ENCODE measurements at regions not wholly inside any gene's neighbourhood (a gene's known extent, or its start where the extent isn't known, plus 50 kb on each side); places are given as distances from the start of the nearest gene placed in this dataset.

GRCh38 chr14:104444159-104445030 is 135.2 kb upstream of the C14orf180 start:
- H3K27ac ChIP-seq (ENCODE audit: control insufficient read depth, insufficient read depth, low read length): no peak overlapping the region
- no peaks in the 10 kb centered on the region for H3K4me1 ChIP-seq (ENCODE audit: control insufficient read depth, extremely low read depth, insufficient read depth, low read length)
- H3K79me2 ChIP-seq (ENCODE audit: control insufficient read depth, insufficient read depth, low read length): no peaks in the 10 kb centered on the region
- no peak overlapping the region for H3K4me3 ChIP-seq (ENCODE audit: control insufficient read depth in 2 of 3, extremely low read depth in 1 of 3, insufficient read depth in 2 of 3, low read depth in 1 of 3, low read length in 3 of 3)
- dilution Hi-C loops (cut with MboI; ENCODE audit: extremely low pct_ligation_motif_present, low sequenced_read_pairs): no loop called here
- no peaks in the 10 kb centered on the region for H3K9me1 ChIP-seq (ENCODE audit: control insufficient read depth, extremely low read depth, insufficient read depth, low read length)
- H3K27me3 ChIP-seq (ENCODE audit: control insufficient read depth, extremely low read depth, insufficient read depth, low read length): no peaks in the 10 kb centered on the region
- H3K9me3 ChIP-seq (ENCODE audit: control insufficient read depth, low read depth, low read length): peaks cover 2% of the 10 kb centered on the region
- no peak overlapping the region for H3K9ac ChIP-seq (ENCODE audit: control insufficient read depth, extremely low read depth, insufficient read depth, low read length)
- H2AFZ ChIP-seq (ENCODE audit: control insufficient read depth, low read length): no peak overlapping the region
- no peak for FAIRE-seq
- H4K20me1 ChIP-seq (ENCODE audit: control insufficient read depth, extremely low read depth, insufficient read depth, low read length): no peaks in the 10 kb centered on the region
- no peak for TF ChIP-seq CTCF (optimal IDR thresholded peaks at IDR 0.05 in 1 of 3, IDR thresholded peaks at IDR 0.05 in 1 of 3, conservative IDR thresholded peaks at IDR 0.05 in 1 of 3; ENCODE audit: extremely low read depth in 1 of 3, insufficient read depth in 2 of 3, low read length in 3 of 3)
- no peak for TF ChIP-seq EZH2 (IDR thresholded peaks at IDR 0.05; ENCODE audit: low read length)
- DNase-seq (ENCODE audit: low read depth, low spot score): no peak
- H3K36me3 ChIP-seq (ENCODE audit: control insufficient read depth in 2 of 2, extremely low read depth in 1 of 2, insufficient read depth in 2 of 2, low read length in 2 of 2): no peaks in the 10 kb centered on the region
- no peak overlapping the region for H3K4me2 ChIP-seq (ENCODE audit: control insufficient read depth, extremely low read depth, insufficient read depth, low read depth, low read length)

GRCh38 chr14:104445086-104445485 is 134.5 kb upstream of the C14orf180 start:
- Histone ChIP-seq H3K4me1 (ENCODE audit: control insufficient read depth, extremely low read depth, insufficient read depth, low read length) (no peaks in the 10 kb centered on the region), H3K9ac (ENCODE audit: control insufficient read depth, extremely low read depth, insufficient read depth, low read length) (no peak overlapping the region), H3K9me3 (ENCODE audit: control insufficient read depth, low read depth, low read length) (peaks cover 2% of the 10 kb centered on the region), H3K27ac (ENCODE audit: control insufficient read depth, insufficient read depth, low read length) (no peak overlapping the region), H3K79me2 (ENCODE audit: control insufficient read depth, insufficient read depth, low read length) (no peaks in the 10 kb centered on the region), H4K20me1 (ENCODE audit: control insufficient read depth, extremely low read depth, insufficient read depth, low read length) (no peaks in the 10 kb centered on the region), H2AFZ (ENCODE audit: control insufficient read depth, low read length) (no peak overlapping the region), H3K36me3 (ENCODE audit: control insufficient read depth in 2 of 2, extremely low read depth in 1 of 2, insufficient read depth in 2 of 2, low read length in 2 of 2) (no peaks in the 10 kb centered on the region), H3K27me3 (ENCODE audit: control insufficient read depth, extremely low read depth, insufficient read depth, low read length) (no peaks in the 10 kb centered on the region), H3K9me1 (ENCODE audit: control insufficient read depth, extremely low read depth, insufficient read depth, low read length) (no peaks in the 10 kb centered on the region), H3K4me3 (ENCODE audit: control insufficient read depth in 2 of 3, extremely low read depth in 1 of 3, insufficient read depth in 2 of 3, low read depth in 1 of 3, low read length in 3 of 3) (no peak overlapping the region), H3K4me2 (ENCODE audit: control insufficient read depth, extremely low read depth, insufficient read depth, low read depth, low read length) (no peak overlapping the region)
- FAIRE-seq (no peak), DNase-seq (ENCODE audit: low read depth, low spot score) (no peak)
- dilution Hi-C loops (cut with MboI; ENCODE audit: extremely low pct_ligation_motif_present, low sequenced_read_pairs): no loop called here
- no peak for TF ChIP-seq CTCF (optimal IDR thresholded peaks at IDR 0.05 in 1 of 3, IDR thresholded peaks at IDR 0.05 in 1 of 3, conservative IDR thresholded peaks at IDR 0.05 in 1 of 3; ENCODE audit: extremely low read depth in 1 of 3, insufficient read depth in 2 of 3, low read length in 3 of 3)
- no peak for TF ChIP-seq EZH2 (IDR thresholded peaks at IDR 0.05; ENCODE audit: low read length)
